ENCODE measurements at regions not wholly inside any gene's neighbourhood (a gene's known extent, or its start where the extent isn't known, plus 50 kb on each side); places are given as distances from the start of the nearest gene placed in this dataset.

DNA sequence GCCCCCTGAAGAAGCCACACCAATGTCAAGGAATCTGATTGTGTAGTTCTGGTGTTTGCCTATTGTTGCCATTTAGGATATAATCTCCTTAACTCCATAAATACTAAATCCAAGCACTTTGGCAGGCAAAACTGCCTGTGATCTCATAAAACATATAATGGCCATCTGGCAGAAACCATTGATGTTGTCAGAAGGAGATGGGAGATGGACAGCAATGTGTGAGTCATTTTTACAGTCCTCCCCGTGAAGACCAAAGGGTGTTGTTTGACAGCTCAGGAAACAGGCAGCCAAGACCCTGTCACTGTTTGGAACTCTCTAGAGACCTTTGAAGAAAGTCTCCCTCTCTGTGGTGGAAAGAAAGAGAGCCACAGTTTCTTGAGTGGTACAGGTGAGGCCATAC, 454.1 kb downstream of the HS3ST3B1 start:
- TF ChIP-seq, protein P1, sequence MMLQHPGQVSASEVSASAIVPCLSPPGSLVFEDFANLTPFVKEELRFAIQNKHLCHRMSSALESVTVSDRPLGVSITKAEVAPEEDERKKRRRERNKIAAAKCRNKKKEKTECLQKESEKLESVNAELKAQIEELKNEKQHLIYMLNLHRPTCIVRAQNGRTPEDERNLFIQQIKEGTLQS (IDR thresholded peaks at IDR 0.05; ENCODE audit: insufficient read depth, low read depth, low read length), result no peak
- TF ChIP-seq RAD21 (IDR thresholded peaks at IDR 0.05 in 1 of 2, conservative IDR thresholded peaks at IDR 0.05 in 1 of 2; ENCODE audit: low read depth in 2 of 2, low read length in 2 of 2), result no peak
- TF ChIP-seq EP300 (IDR thresholded peaks at IDR 0.05; ENCODE audit: borderline replicate concordance in 1 of 2, low read depth in 2 of 2, low read length in 2 of 2), result no peak
- TF ChIP-seq, protein P2, sequence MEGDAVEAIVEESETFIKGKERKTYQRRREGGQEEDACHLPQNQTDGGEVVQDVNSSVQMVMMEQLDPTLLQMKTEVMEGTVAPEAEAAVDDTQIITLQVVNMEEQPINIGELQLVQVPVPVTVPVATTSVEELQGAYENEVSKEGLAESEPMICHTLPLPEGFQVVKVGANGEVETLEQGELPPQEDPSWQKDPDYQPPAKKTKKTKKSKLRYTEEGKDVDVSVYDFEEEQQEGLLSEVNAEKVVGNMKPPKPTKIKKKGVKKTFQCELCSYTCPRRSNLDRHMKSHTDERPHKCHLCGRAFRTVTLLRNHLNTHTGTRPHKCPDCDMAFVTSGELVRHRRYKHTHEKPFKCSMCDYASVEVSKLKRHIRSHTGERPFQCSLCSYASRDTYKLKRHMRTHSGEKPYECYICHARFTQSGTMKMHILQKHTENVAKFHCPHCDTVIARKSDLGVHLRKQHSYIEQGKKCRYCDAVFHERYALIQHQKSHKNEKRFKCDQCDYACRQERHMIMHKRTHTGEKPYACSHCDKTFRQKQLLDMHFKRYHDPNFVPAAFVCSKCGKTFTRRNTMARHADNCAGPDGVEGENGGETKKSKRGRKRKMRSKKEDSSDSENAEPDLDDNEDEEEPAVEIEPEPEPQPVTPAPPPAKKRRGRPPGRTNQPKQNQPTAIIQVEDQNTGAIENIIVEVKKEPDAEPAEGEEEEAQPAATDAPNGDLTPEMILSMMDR (IDR thresholded peaks at IDR 0.05; ENCODE audit: control extremely low read depth in 1 of 3, insufficient read depth in 1 of 3, low read depth in 1 of 3, low read length in 3 of 3), result no peak
- no peak for TF ChIP-seq SP1 (IDR thresholded peaks at IDR 0.05; ENCODE audit: low read depth, low read length)
- TF ChIP-seq ASH2L (IDR thresholded peaks at IDR 0.05; ENCODE audit: low read length), result no peak
- no peak for TF ChIP-seq SIRT6 (IDR thresholded peaks at IDR 0.05; ENCODE audit: low read length)
- TF ChIP-seq EZH2 (IDR thresholded peaks at IDR 0.05; ENCODE audit: low read depth, low read length, severe bottlenecking), result no peak
- no peak for TF ChIP-seq HDAC2 (IDR thresholded peaks at IDR 0.05; ENCODE audit: borderline replicate concordance in 1 of 2, low read depth in 2 of 2, low read length in 2 of 2)
- TF ChIP-seq TEAD4 (IDR thresholded peaks at IDR 0.05; ENCODE audit: low read depth, low read length), result no peak
- no peak for TF ChIP-seq POLR2A (IDR thresholded peaks at IDR 0.05; ENCODE audit: control extremely low read depth in 1 of 2, low read depth in 2 of 2, low read length in 2 of 2)
- no peak for TF ChIP-seq GABPA (IDR thresholded peaks at IDR 0.05; ENCODE audit: borderline replicate concordance, insufficient read depth, low read length)
- no peak for TF ChIP-seq EGR1 (IDR thresholded peaks at IDR 0.05; ENCODE audit: borderline replicate concordance, low read depth, low read length)
- no peak for TF ChIP-seq CHD1 (IDR thresholded peaks at IDR 0.05; ENCODE audit: low read depth, low read length)

Data from H1 (cell line).